H1 (cell line): ENCODE measurements at regions not wholly inside any gene's neighbourhood (a gene's known extent, or its start where the extent isn't known, plus 50 kb on each side); places are given as distances from the start of the nearest gene placed in this dataset.

Source experiments
- POU5F1 ChIP-seq: IDR thresholded peaks from 2 replicates; pipeline ENCODE4 v1.6.1; 2011; ENCODE audit warnings: low read depth, mild to moderate bottlenecking, low read length, moderate library complexity
- SIN3A ChIP-seq, 2 experiments: IDR thresholded peaks in 1 of 2; conservative IDR thresholded peaks in 1 of 2; 2 replicates each; pipeline ENCODE4 v1.6.1; 2011 to 2012; ENCODE audit warnings: low read length in 2 of 2, improper control_type of control experiment in 1 of 2, low read depth in 1 of 2, mild to moderate bottlenecking in 1 of 2
- SP4 ChIP-seq: IDR thresholded peaks from 2 replicates; pipeline ENCODE4 v1.6.1; 2012; ENCODE audit warnings: low read length, inconsistent platforms
- TF ChIP-seq, protein P1 (sequence below): IDR thresholded peaks from 2 replicates; pipeline ENCODE4 v1.6.1; 2011; ENCODE audit warnings: low read depth, mild to moderate bottlenecking, low read length; ENCODE audit not compliant: insufficient read depth

GRCh38 chr4:133316909-133317308, 167.8 kb downstream of the PCDH10 start (continued):
- TF ChIP-seq SP4 (no peak), SIN3A (conservative IDR thresholded peaks at IDR 0.05 in 1 of 2, IDR thresholded peaks at IDR 0.05 in 1 of 2; ENCODE audit: low read depth in 1 of 2, low read length in 2 of 2) (no peak), POU5F1 (no peak)
- TF ChIP-seq, protein P1, sequence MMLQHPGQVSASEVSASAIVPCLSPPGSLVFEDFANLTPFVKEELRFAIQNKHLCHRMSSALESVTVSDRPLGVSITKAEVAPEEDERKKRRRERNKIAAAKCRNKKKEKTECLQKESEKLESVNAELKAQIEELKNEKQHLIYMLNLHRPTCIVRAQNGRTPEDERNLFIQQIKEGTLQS, result no peak
